ENCODE measurements at regions not wholly inside any gene's neighbourhood (a gene's known extent, or its start where the extent isn't known, plus 50 kb on each side); places are given as distances from the start of the nearest gene placed in this dataset.

DNA sequence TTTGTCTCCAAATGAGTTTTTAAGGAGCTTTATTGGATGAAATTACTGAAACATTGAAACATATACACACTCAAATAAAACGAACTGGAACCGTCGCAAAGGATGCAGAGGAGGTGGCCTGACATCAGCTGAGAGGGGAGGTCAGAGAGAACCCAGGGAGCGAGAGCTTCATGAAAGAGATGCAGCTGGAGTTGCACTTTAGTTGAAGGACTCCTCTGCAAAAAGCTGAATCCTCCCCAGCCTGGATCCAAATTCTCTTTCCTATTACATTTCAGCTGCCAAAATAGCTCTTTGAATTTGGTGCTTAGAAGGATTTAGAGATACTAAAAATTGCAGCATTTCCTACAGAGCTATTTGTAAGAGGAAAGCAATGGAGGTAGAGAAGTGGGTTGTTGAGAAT is 140.0 kb upstream of the DPP6 start:
- Histone ChIP-seq H3K23ac (ENCODE audit: low read depth, low read length) (no peak overlapping the region), H4K91ac (ENCODE audit: insufficient read depth, low read depth, low read length) (no peak overlapping the region), H2BK20ac (ENCODE audit: low read depth, low read length) (no peak overlapping the region), H4K20me1 (ENCODE audit: insufficient read depth, low read length) (no peaks in the 10 kb centered on the region), H3K36me3 (ENCODE audit: control insufficient read depth, insufficient read depth, low read length) (no peaks in the 10 kb centered on the region), H3K4me1 (ENCODE audit: control insufficient read depth, insufficient read depth, low read length) (no peaks in the 10 kb centered on the region), H2BK15ac (ENCODE audit: low read depth, low read length) (no peak overlapping the region), H3K9ac (ENCODE audit: low read depth, low read length) (no peak overlapping the region), H4K5ac (ENCODE audit: low read depth, low read length) (no peak overlapping the region), H2AK5ac (ENCODE audit: low read depth, low read length) (no peak overlapping the region), H3K4ac (ENCODE audit: low read depth, low read length) (no peak overlapping the region), H2BK5ac (ENCODE audit: low read depth, low read length, poor library complexity, severe bottlenecking) (no peak overlapping the region), H4K8ac (ENCODE audit: low read depth in 2 of 2, low read length in 2 of 2) (no peak overlapping the region), H2BK120ac (ENCODE audit: low read depth, low read length) (no peak overlapping the region), H3K18ac (ENCODE audit: low read depth, low read length) (no peak overlapping the region), H3K9me3 (ENCODE audit: control insufficient read depth, insufficient read depth, low read length) (peaks cover 26% of the 10 kb centered on the region), H2AFZ (replicated peaks; ENCODE audit: low read length, poor library complexity) (no peak overlapping the region), H3K4me3 (ENCODE audit: insufficient read depth, low read depth, low read length) (no peak overlapping the region), H3K14ac (replicated peaks; ENCODE audit: low read depth, low read length) (no peak overlapping the region), H3K79me1 (ENCODE audit: low read depth in 1 of 2, low read length in 2 of 2) (no peaks in the 10 kb centered on the region), H3K56ac (ENCODE audit: extremely low read depth, insufficient read depth, low read length) (no peak overlapping the region), H3K4me2 (ENCODE audit: low read depth, low read length) (no peak overlapping the region), H3K27ac (ENCODE audit: insufficient read depth, low read length) (no peak overlapping the region), H3K27me3 (ENCODE audit: control insufficient read depth, insufficient read depth, low read length) (no peaks in the 10 kb centered on the region), H2AK9ac (replicated peaks; ENCODE audit: low read depth, low read length, poor library complexity) (no peak overlapping the region), H3K9me1 (ENCODE audit: insufficient read depth, low read length) (no peaks in the 10 kb centered on the region)
- in situ Hi-C loops (cut with MboI; ENCODE audit: low sequenced_read_pairs) (no loop called here), intact Hi-C loops (cut with micrococcal nuclease) (no loop called here), dilution Hi-C loops (cut with HindIII; ENCODE audit: low sequenced_read_pairs, unreplicated experiment) (no loop called here)
- WGBS, 2 experiments (ENCODE audit: extremely low coverage in 2 of 2, insufficient read length in 1 of 2): no CpG with 5 or more reads among the region's 4 CpGs
- ATAC-seq (ENCODE audit: low read depth) (no peak), DNase-seq (no peak)
- ChIA-PET CTCF (no interaction called here), POLR2A (ENCODE audit: unreplicated experiment) (no interaction called here)
- no peak for TF ChIP-seq NFE2L2 (IDR thresholded peaks at IDR 0.05; ENCODE audit: low read depth, low read length)
- TF ChIP-seq, protein P1, sequence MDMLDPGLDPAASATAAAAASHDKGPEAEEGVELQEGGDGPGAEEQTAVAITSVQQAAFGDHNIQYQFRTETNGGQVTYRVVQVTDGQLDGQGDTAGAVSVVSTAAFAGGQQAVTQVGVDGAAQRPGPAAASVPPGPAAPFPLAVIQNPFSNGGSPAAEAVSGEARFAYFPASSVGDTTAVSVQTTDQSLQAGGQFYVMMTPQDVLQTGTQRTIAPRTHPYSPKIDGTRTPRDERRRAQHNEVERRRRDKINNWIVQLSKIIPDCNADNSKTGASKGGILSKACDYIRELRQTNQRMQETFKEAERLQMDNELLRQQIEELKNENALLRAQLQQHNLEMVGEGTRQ (IDR thresholded peaks at IDR 0.05; ENCODE audit: low read depth, low read length): no peak
- BruUV-seq (replicated peaks): no TSS peak
